ENCODE measurements at regions not wholly inside any gene's neighbourhood (a gene's known extent, or its start where the extent isn't known, plus 50 kb on each side); places are given as distances from the start of the nearest gene placed in this dataset.

GRCh38 chr20:37643400-37643799, 50.4 kb upstream of the CTNNBL1 start:
- intact Hi-C loops (cut with DNase I, micrococcal nuclease) = no loop called here
- DNase-seq (no peak), ATAC-seq (no peak)
- Histone ChIP-seq H3K36me3 (ENCODE audit: low read depth) (no peaks in the 10 kb centered on the region), H3K4me1 (ENCODE audit: low read depth) (no peaks in the 10 kb centered on the region), H3K4me3 (no peak overlapping the region), H3K9me3 (no peaks in the 10 kb centered on the region)
- TF ChIP-seq CTCF (IDR thresholded peaks at IDR 0.05) = no peak

- ATAC-seq (no peak), DNase-seq (no peak)
- Histone ChIP-seq H3K4me1 (ENCODE audit: low read depth) (no peaks in the 10 kb centered on the region), H3K4me3 (no peak overlapping the region), H3K36me3 (ENCODE audit: low read depth) (no peaks in the 10 kb centered on the region), H3K9me3 (no peaks in the 10 kb centered on the region)
- intact Hi-C loops (cut with DNase I, micrococcal nuclease) = no loop called here
- TF ChIP-seq CTCF (IDR thresholded peaks at IDR 0.05) = no peak
Measured at GRCh38 chr20:37642246-37642645, 51.6 kb upstream of the CTNNBL1 start.

GRCh38 chr20:37640600-37641561, 52.9 kb upstream of the CTNNBL1 start:
- TF ChIP-seq CTCF (IDR thresholded peaks at IDR 0.05) = no peak
- intact Hi-C loops (cut with DNase I, micrococcal nuclease) = no loop called here
- no peaks in the 10 kb centered on the region for H3K4me1 ChIP-seq (ENCODE audit: low read depth)
- H3K9me3 ChIP-seq = no peaks in the 10 kb centered on the region
- DNase-seq (no peak), ATAC-seq (no peak)
- no peaks in the 10 kb centered on the region for H3K36me3 ChIP-seq (ENCODE audit: low read depth)
- no peak overlapping the region for H3K4me3 ChIP-seq

- DNase-seq (no peak), ATAC-seq (no peak)
- Histone ChIP-seq H3K36me3 (ENCODE audit: low read depth) (no peaks in the 10 kb centered on the region), H3K4me1 (ENCODE audit: low read depth) (no peaks in the 10 kb centered on the region), H3K9me3 (peaks cover 5% of the 10 kb centered on the region), H3K4me3 (no peak overlapping the region)
- intact Hi-C loops (cut with DNase I, micrococcal nuclease) = no loop called here
- TF ChIP-seq CTCF (IDR thresholded peaks at IDR 0.05) = no peak
Measured at GRCh38 chr20:37638527-37638926, 55.3 kb upstream of the CTNNBL1 start.

GRCh38 chr20:37636977-37637376, 56.9 kb upstream of the CTNNBL1 start:
- TF ChIP-seq CTCF (IDR thresholded peaks at IDR 0.05) = no peak
- H3K4me1 ChIP-seq (ENCODE audit: low read depth) = no peaks in the 10 kb centered on the region
- no peak overlapping the region for H3K4me3 ChIP-seq
- DNase-seq = no peak
- H3K36me3 ChIP-seq (ENCODE audit: low read depth) = no peaks in the 10 kb centered on the region
- no peak for ATAC-seq
- peaks cover 5% of the 10 kb centered on the region for H3K9me3 ChIP-seq
- intact Hi-C loops (cut with DNase I, micrococcal nuclease) = no loop called here

Data from mucosa of descending colon (tissue), 3 donors.